ENCODE measurements at regions not wholly inside any gene's neighbourhood (a gene's known extent, or its start where the extent isn't known, plus 50 kb on each side); places are given as distances from the start of the nearest gene placed in this dataset.

DNA sequence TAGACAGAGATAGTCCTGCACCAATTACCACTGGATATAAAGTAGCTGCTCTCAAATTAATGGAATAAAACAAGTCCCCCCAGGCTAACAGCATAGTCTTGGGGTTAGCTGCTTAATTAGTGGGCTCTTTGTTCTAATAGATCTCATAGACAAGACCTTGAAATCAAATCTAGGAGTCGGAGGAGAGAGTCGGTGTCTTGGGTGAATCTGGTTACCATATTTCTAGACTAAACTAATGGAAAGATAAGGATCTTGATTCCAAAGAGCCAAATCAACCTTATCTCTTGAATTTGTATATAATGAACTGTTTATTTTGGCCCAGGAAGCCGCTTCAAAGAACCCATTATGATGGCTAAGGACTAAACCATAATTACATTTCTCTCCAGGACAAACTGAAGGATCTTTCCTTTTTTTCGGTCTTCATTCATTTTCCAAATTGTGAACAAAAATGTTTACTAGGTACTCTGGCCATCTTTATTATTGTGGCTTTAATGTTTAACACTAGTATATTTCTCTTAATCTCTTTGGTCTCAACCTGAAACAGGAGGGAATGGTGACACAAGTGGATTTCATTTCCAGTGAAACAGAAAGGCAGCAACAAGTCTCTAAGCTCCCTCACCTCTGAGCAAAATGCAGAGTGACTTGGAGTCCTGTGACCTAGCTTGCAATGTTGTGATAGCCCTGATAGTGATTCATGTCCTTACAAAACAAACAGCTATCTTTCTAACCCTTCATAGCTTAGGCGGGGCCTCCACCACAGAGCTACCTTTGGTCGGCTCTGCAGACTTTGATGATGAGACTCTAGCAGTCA, 137.9 kb upstream of the PARD3B start:
- no peak for TF ChIP-seq CTCF (conservative IDR thresholded peaks at IDR 0.05; ENCODE audit: low read length)
- TF ChIP-seq EZH2phosphoT487 (IDR thresholded peaks at IDR 0.05; ENCODE audit: borderline replicate concordance) = no peak
